ENCODE measurements at regions not wholly inside any gene's neighbourhood (a gene's known extent, or its start where the extent isn't known, plus 50 kb on each side); places are given as distances from the start of the nearest gene placed in this dataset.

GRCh38 chr1:11407301-11407994 lies 71.5 kb upstream of the DISP3 start:
- TF ChIP-seq USF1 (IDR thresholded peaks at IDR 0.05) (no peak), FOXM1 (IDR thresholded peaks at IDR 0.05; ENCODE audit: borderline replicate concordance, low read depth) (no peak), TEAD4 (IDR thresholded peaks at IDR 0.05) (no peak), YY1 (IDR thresholded peaks at IDR 0.05; ENCODE audit: low read depth) (no peak), MAX (IDR thresholded peaks at IDR 0.05) (no peak), ZBTB7A (IDR thresholded peaks at IDR 0.05; ENCODE audit: low read depth) (no peak), CREB1 (IDR thresholded peaks at IDR 0.05; ENCODE audit: low read depth) (no peak), TAF1 (IDR thresholded peaks at IDR 0.05; ENCODE audit: low read depth) (no peak)

- TF ChIP-seq EGR1 (IDR thresholded peaks at IDR 0.05) (no peak), EP300 (IDR thresholded peaks at IDR 0.05; ENCODE audit: borderline replicate concordance) (no peak), USF1 (IDR thresholded peaks at IDR 0.05) (no peak), TCF12 (IDR thresholded peaks at IDR 0.05; ENCODE audit: low read depth) (no peak), ZBTB7A (IDR thresholded peaks at IDR 0.05; ENCODE audit: low read depth) (no peak), FOXM1 (IDR thresholded peaks at IDR 0.05; ENCODE audit: borderline replicate concordance, low read depth) (no peak), REST (IDR thresholded peaks at IDR 0.05; ENCODE audit: low read depth) (no peak), MAX (IDR thresholded peaks at IDR 0.05) (no peak), NFIC (IDR thresholded peaks at IDR 0.05) (no peak), TAF1 (IDR thresholded peaks at IDR 0.05; ENCODE audit: low read depth) (no peak)
These were observed 66.8 kb upstream of the DISP3 start for GRCh38 chr1:11412141-11412540.

GRCh38 chr1:11413986-11414391 lies 65.0 kb upstream of the DISP3 start:
- TF ChIP-seq FOXM1 (IDR thresholded peaks at IDR 0.05; ENCODE audit: borderline replicate concordance, low read depth) (no peak), REST (IDR thresholded peaks at IDR 0.05; ENCODE audit: low read depth) (no peak), NFIC (IDR thresholded peaks at IDR 0.05) (no peak), TCF12 (IDR thresholded peaks at IDR 0.05; ENCODE audit: low read depth) (no peak), EGR1 (IDR thresholded peaks at IDR 0.05) (no peak), RAD21 (IDR thresholded peaks at IDR 0.05; ENCODE audit: low read depth) (no peak)

- no peak for TF ChIP-seq REST (IDR thresholded peaks at IDR 0.05; ENCODE audit: low read depth)
- no peak for TF ChIP-seq FOXM1 (IDR thresholded peaks at IDR 0.05; ENCODE audit: borderline replicate concordance, low read depth)
These were observed 63.9 kb upstream of the DISP3 start for GRCh38 chr1:11414926-11415538.

- TF ChIP-seq MAX (IDR thresholded peaks at IDR 0.05): no peak
- no peak for TF ChIP-seq RAD21 (IDR thresholded peaks at IDR 0.05; ENCODE audit: low read depth)
- no peak for TF ChIP-seq USF1 (IDR thresholded peaks at IDR 0.05)
- no peak for TF ChIP-seq EP300 (IDR thresholded peaks at IDR 0.05; ENCODE audit: borderline replicate concordance)
- no peak for TF ChIP-seq YY1 (IDR thresholded peaks at IDR 0.05; ENCODE audit: low read depth)
- no peak for TF ChIP-seq ZBTB7A (IDR thresholded peaks at IDR 0.05; ENCODE audit: low read depth)
- no peak for TF ChIP-seq REST (IDR thresholded peaks at IDR 0.05; ENCODE audit: low read depth)
- no peak for TF ChIP-seq TCF12 (IDR thresholded peaks at IDR 0.05; ENCODE audit: low read depth)
- no peak for TF ChIP-seq CEBPB (IDR thresholded peaks at IDR 0.05)
- no peak for TF ChIP-seq TAF1 (IDR thresholded peaks at IDR 0.05; ENCODE audit: low read depth)
- TF ChIP-seq FOXM1 (IDR thresholded peaks at IDR 0.05; ENCODE audit: borderline replicate concordance, low read depth): no peak
- TF ChIP-seq EGR1 (IDR thresholded peaks at IDR 0.05): no peak
- TF ChIP-seq TEAD4 (IDR thresholded peaks at IDR 0.05): no peak
- no peak for TF ChIP-seq CREB1 (IDR thresholded peaks at IDR 0.05; ENCODE audit: low read depth)
- no peak for TF ChIP-seq NFIC (IDR thresholded peaks at IDR 0.05)
These were observed 61.8 kb upstream of the DISP3 start for GRCh38 chr1:11417162-11417561.
